HG02588 (cell line): ENCODE measurements at regions not wholly inside any gene's neighbourhood (a gene's known extent, or its start where the extent isn't known, plus 50 kb on each side); places are given as distances from the start of the nearest gene placed in this dataset.

Experiments used
- ATAC-seq: cut with Tn5 transposase; IDR thresholded peaks from one replicate; pipeline ENCODE4 v1.9.1; 2021; ENCODE audit warnings: mild to moderate bottlenecking, moderate library complexity; ENCODE audit not compliant: unreplicated experiment

GRCh38 chr5:164728733-164729132 lies 1223.3 kb downstream of the MAT2B start:
- no peak for ATAC-seq

GRCh38 chr5:164735334-164735733 lies 1229.9 kb downstream of the MAT2B start:
- no peak for ATAC-seq

- no peak for ATAC-seq
These were observed 1236.0 kb downstream of the MAT2B start for GRCh38 chr5:164741376-164741775.

GRCh38 chr5:164742025-164742424 lies 1236.6 kb downstream of the MAT2B start:
- ATAC-seq, result peak; percentile 95

GRCh38 chr5:164746723-164747122 lies 1241.3 kb downstream of the MAT2B start:
- no peak for ATAC-seq

- no peak for ATAC-seq
These were observed 1242.0 kb downstream of the MAT2B start for GRCh38 chr5:164747371-164747770.

- ATAC-seq, result peak; percentile 88
These were observed 1243.4 kb downstream of the MAT2B start for GRCh38 chr5:164748861-164749260.

- no peak for ATAC-seq
These were observed 1248.0 kb downstream of the MAT2B start for GRCh38 chr5:164753434-164753833.

GRCh38 chr5:164763206-164763605 lies 1257.8 kb downstream of the MAT2B start:
- ATAC-seq, result no peak

- ATAC-seq, result no peak
These were observed 1266.7 kb downstream of the MAT2B start for GRCh38 chr5:164772122-164772521.

GRCh38 chr5:164784230-164784629 lies 1278.8 kb downstream of the MAT2B start:
- no peak for ATAC-seq

- no peak for ATAC-seq
These were observed 1292.7 kb downstream of the MAT2B start for GRCh38 chr5:164798110-164798509.

GRCh38 chr5:164799391-164799790 lies 1294.0 kb downstream of the MAT2B start:
- peak; percentile 76 for ATAC-seq

GRCh38 chr5:164801910-164802309 lies 1296.5 kb downstream of the MAT2B start:
- ATAC-seq, result no peak

- peak; percentile 85 for ATAC-seq
These were observed 1304.4 kb downstream of the MAT2B start for GRCh38 chr5:164809821-164810220.

- no peak for ATAC-seq
These were observed 1313.0 kb downstream of the MAT2B start for GRCh38 chr5:164818445-164818844.

- ATAC-seq, result no peak
These were observed 1319.3 kb downstream of the MAT2B start for GRCh38 chr5:164824671-164825070.

GRCh38 chr5:164832516-164832915 lies 1327.1 kb downstream of the MAT2B start:
- ATAC-seq, result no peak

GRCh38 chr5:164844348-164844747 lies 1338.9 kb downstream of the MAT2B start:
- ATAC-seq, result no peak

- no peak for ATAC-seq
These were observed 1355.5 kb downstream of the MAT2B start for GRCh38 chr5:164860896-164861295.

- no peak for ATAC-seq
These were observed 1356.2 kb downstream of the MAT2B start for GRCh38 chr5:164861610-164862009.

- peak; percentile 60 for ATAC-seq
These were observed 1363.3 kb downstream of the MAT2B start for GRCh38 chr5:164868761-164869160.

GRCh38 chr5:164869325-164869724 lies 1363.9 kb downstream of the MAT2B start:
- ATAC-seq, result peak; percentile 61

- ATAC-seq, result no peak
These were observed 1371.4 kb downstream of the MAT2B start for GRCh38 chr5:164876793-164877192.
